ENCODE measurements at regions not wholly inside any gene's neighbourhood (a gene's known extent, or its start where the extent isn't known, plus 50 kb on each side); places are given as distances from the start of the nearest gene placed in this dataset.
"Not testable (repeated sequence)": the region's sequence is repeated elsewhere in the genome, so short reads cannot be mapped to it uniquely, and the experiment has no call there.

- H3K36me3 ChIP-seq; H3K27me3 ChIP-seq; H3K4me1 ChIP-seq; H3K27ac ChIP-seq; intact Hi-C loops (cut with DNase I); DNase-seq (ENCODE audit: low spot score in 2 of 2); H3K4me3 ChIP-seq; H3K9me3 ChIP-seq: not testable (repeated sequence)
Observed at GRCh38 chr2:85969367-85969766, 80.6 kb upstream of the ST3GAL5 start.

DNA sequence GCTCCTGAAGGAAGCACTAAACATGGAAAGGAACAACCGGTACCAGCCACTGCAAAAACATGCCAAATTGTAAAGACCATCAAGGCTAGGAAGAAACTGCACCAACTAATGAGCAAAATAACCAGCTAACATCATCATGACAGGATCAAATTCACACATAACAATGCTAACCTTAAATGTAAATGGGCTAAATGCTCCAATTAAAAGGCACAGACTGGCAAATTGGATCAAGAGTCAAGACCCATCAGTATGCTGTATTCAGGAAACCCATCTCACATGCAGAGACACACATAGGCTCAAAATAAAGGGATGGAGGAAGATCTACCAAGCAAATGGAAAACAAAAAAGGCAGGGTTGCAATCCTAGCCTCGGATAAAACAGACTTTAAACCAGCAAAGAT lies 77.0 kb upstream of the ST3GAL5 start:
- H3K27me3 ChIP-seq; intact Hi-C loops (cut with DNase I); DNase-seq (ENCODE audit: low spot score in 2 of 2): not testable (repeated sequence)

GRCh38 chr2:85963747-85964418 lies 75.1 kb upstream of the ST3GAL5 start:
- H3K4me3 ChIP-seq; intact Hi-C loops (cut with DNase I); H3K36me3 ChIP-seq: not testable (repeated sequence)

More for the DNA sequence above, 77.0 kb upstream of the ST3GAL5 start:
- H3K36me3 ChIP-seq, H3K9me3 ChIP-seq, H3K4me1 ChIP-seq, H3K4me3 ChIP-seq, H3K27ac ChIP-seq: not testable (repeated sequence)

DNA sequence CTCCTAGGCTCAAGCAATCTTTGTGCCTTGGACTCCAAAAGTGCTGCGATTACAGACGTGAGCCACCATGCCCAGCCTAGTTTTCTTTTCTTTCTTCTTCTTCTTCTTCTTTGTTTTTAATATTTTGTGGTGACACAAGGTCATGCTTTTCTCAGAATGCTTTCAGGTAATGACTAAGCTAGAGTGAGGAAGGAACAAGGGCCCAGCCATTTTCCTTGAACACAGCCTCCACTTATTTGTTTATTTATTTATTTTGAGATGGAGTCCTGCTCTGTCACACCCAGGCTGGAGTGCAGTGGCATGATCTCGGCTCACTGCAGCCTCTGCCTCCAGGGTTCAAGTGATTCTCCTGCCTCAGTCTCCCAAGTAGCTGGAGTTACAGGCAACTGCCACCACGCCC lies 74.3 kb upstream of the ST3GAL5 start:
- intact Hi-C loops (cut with DNase I), result no loop called here
- no peaks in the 10 kb centered on the region for H3K4me1 ChIP-seq
- no peak for TF ChIP-seq CTCF (IDR thresholded peaks at IDR 0.05)
- H3K27ac ChIP-seq, result no peak overlapping the region
- no peaks in the 10 kb centered on the region for H3K27me3 ChIP-seq
- DNase-seq (ENCODE audit: low spot score in 2 of 2), result no peak
- H3K9me3 ChIP-seq, result no peaks in the 10 kb centered on the region
- no peak overlapping the region for H3K4me3 ChIP-seq
- H3K36me3 ChIP-seq, result no peaks in the 10 kb centered on the region

More at GRCh38 chr2:85963747-85964418, 75.1 kb upstream of the ST3GAL5 start:
- not testable (repeated sequence) for DNase-seq (ENCODE audit: low spot score in 2 of 2); H3K4me1 ChIP-seq; H3K9me3 ChIP-seq; H3K27ac ChIP-seq; H3K27me3 ChIP-seq

GRCh38 chr2:85961754-85962153 lies 73.0 kb upstream of the ST3GAL5 start:
- intact Hi-C loops (cut with DNase I), result no loop called here
- Histone ChIP-seq H3K4me1 (no peaks in the 10 kb centered on the region), H3K36me3 (no peaks in the 10 kb centered on the region), H3K4me3 (no peak overlapping the region), H3K27ac (no peak overlapping the region), H3K9me3 (no peaks in the 10 kb centered on the region), H3K27me3 (no peaks in the 10 kb centered on the region)
- no peak for TF ChIP-seq CTCF (IDR thresholded peaks at IDR 0.05)
- DNase-seq (ENCODE audit: low spot score in 2 of 2), result no peak

DNA sequence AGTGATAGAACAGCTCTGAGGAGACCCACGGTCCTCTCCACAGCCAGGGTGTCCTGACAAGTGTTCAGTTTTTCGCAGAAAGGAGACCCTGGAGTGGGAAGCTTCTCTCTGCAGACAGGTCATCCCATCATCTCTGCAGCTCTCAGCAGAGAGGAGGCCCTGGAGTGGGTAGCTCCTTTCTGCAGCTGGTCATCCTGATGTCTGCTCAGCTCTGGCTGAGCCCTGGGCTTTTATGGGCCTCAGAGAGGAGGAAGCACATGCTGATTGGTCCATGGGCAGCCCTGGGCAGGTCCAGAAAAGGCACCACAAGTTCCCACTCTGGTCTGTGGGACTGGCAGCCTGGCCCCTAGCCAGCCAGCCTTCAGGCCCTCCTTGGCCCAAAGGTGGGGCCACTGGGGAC lies 72.3 kb upstream of the ST3GAL5 start:
- no peaks in the 10 kb centered on the region for H3K9me3 ChIP-seq
- no peaks in the 10 kb centered on the region for H3K36me3 ChIP-seq
- no peak for TF ChIP-seq CTCF (IDR thresholded peaks at IDR 0.05)
- no peak overlapping the region for H3K27ac ChIP-seq
- H3K27me3 ChIP-seq, result no peaks in the 10 kb centered on the region
- intact Hi-C loops (cut with DNase I), result no loop called here
- no peaks in the 10 kb centered on the region for H3K4me1 ChIP-seq
- no peak for DNase-seq (ENCODE audit: low spot score in 2 of 2)
- H3K4me3 ChIP-seq, result no peak overlapping the region

DNA sequence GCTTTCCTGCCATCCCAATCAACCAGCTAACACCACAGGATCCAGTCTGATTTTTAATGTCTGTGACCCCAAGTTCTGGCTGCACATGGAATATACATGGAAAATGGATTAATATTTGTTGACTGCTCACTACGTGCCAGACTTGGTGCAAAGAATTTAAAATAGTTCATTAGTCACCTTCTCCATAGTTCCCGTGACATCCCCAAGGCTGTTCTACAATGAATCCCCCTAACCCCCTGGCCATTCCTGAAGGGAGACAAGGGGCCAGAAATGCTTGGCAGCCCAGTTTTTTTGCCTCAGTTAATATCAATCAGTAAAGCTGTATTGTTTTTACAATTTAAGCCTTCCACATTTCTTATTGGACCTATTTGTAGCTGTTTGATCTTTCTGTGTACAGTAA lies 71.0 kb upstream of the ST3GAL5 start:
- intact Hi-C loops (cut with DNase I), result no loop called here
- Histone ChIP-seq H3K27me3 (no peaks in the 10 kb centered on the region), H3K27ac (no peak overlapping the region), H3K9me3 (no peaks in the 10 kb centered on the region), H3K4me1 (no peaks in the 10 kb centered on the region), H3K4me3 (no peak overlapping the region), H3K36me3 (no peaks in the 10 kb centered on the region)
- no peak for DNase-seq (ENCODE audit: low spot score in 2 of 2)
- no peak for TF ChIP-seq CTCF (IDR thresholded peaks at IDR 0.05)

Measured in ascending aorta (tissue), 2 donors.